ENCODE measurements at regions not wholly inside any gene's neighbourhood (a gene's known extent, or its start where the extent isn't known, plus 50 kb on each side); places are given as distances from the start of the nearest gene placed in this dataset.

- in situ Hi-C loops (cut with MboI; ENCODE audit: low sequenced_read_pairs, unreplicated experiment): no loop called here
- no peak for TF ChIP-seq CTCF (IDR thresholded peaks at IDR 0.05; ENCODE audit: borderline replicate concordance, control extremely low read depth, extremely low read depth, insufficient read depth, missing control alignments)
- DNase-seq (ENCODE audit: low spot score): no peak
Observed at GRCh38 chr10:91335147-91335546, 75.0 kb upstream of the HECTD2 start.

- in situ Hi-C loops (cut with MboI; ENCODE audit: low sequenced_read_pairs, unreplicated experiment): no loop called here
- no peak for TF ChIP-seq CTCF (IDR thresholded peaks at IDR 0.05; ENCODE audit: borderline replicate concordance, control extremely low read depth, extremely low read depth, insufficient read depth, missing control alignments)
- no peak for DNase-seq (ENCODE audit: low spot score)
Observed at GRCh38 chr10:91339729-91340128, 70.4 kb upstream of the HECTD2 start.

- TF ChIP-seq CTCF (IDR thresholded peaks at IDR 0.05; ENCODE audit: borderline replicate concordance, control extremely low read depth, extremely low read depth, insufficient read depth, missing control alignments): no peak
- in situ Hi-C loops (cut with MboI; ENCODE audit: low sequenced_read_pairs, unreplicated experiment): no loop called here
- no peak for DNase-seq (ENCODE audit: low spot score)
Observed at GRCh38 chr10:91340613-91341362, 69.4 kb upstream of the HECTD2 start.

GRCh38 chr10:91341686-91342085, 68.5 kb upstream of the HECTD2 start:
- no peak for DNase-seq (ENCODE audit: low spot score)
- in situ Hi-C loops (cut with MboI; ENCODE audit: low sequenced_read_pairs, unreplicated experiment): no loop called here
- no peak for TF ChIP-seq CTCF (IDR thresholded peaks at IDR 0.05; ENCODE audit: borderline replicate concordance, control extremely low read depth, extremely low read depth, insufficient read depth, missing control alignments)

- no peak for DNase-seq (ENCODE audit: low spot score)
- no peak for TF ChIP-seq CTCF (IDR thresholded peaks at IDR 0.05; ENCODE audit: borderline replicate concordance, control extremely low read depth, extremely low read depth, insufficient read depth, missing control alignments)
- in situ Hi-C loops (cut with MboI; ENCODE audit: low sequenced_read_pairs, unreplicated experiment): no loop called here
Observed at GRCh38 chr10:91343010-91343409, 67.1 kb upstream of the HECTD2 start.

GRCh38 chr10:91344117-91344856, 65.9 kb upstream of the HECTD2 start:
- TF ChIP-seq CTCF (IDR thresholded peaks at IDR 0.05; ENCODE audit: borderline replicate concordance, control extremely low read depth, extremely low read depth, insufficient read depth, missing control alignments): no peak
- in situ Hi-C loops (cut with MboI; ENCODE audit: low sequenced_read_pairs, unreplicated experiment): no loop called here
- DNase-seq (ENCODE audit: low spot score): no peak
